ENCODE measurements at regions not wholly inside any gene's neighbourhood (a gene's known extent, or its start where the extent isn't known, plus 50 kb on each side); places are given as distances from the start of the nearest gene placed in this dataset.

DNA sequence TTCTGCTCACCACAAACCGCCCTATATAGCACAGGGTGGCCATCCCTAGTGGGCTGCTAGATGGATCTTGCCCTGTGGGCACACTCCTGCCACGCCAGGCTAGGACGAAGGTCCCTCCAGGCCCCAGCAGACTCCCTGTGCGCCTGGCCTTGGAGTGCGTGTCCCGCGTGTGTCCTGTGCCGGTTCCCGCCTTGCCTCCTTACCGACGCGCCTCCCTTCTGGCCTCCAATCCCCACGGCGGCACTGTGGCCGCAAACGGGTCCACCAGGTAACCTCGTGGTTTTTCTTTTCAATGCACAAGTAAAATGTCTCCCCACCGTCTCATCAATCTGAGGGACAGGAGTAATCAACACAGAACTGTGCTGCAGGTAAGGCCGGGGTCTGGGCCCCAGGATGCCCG, 133.8 kb upstream of the PHACTR3 start:
- Histone ChIP-seq H3K36me3 (no peaks in the 10 kb centered on the region), H3K4me3 (no peak overlapping the region), H3K9me3 (no peaks in the 10 kb centered on the region), H3K27me3 (no peaks in the 10 kb centered on the region), H3K27ac (no peak overlapping the region), H3K4me1 (no peaks in the 10 kb centered on the region)
- DNase-seq: no peak
- TF ChIP-seq POLR2A (IDR thresholded peaks at IDR 0.05) (no peak), CTCF (IDR thresholded peaks at IDR 0.05) (no peak)

DNA sequence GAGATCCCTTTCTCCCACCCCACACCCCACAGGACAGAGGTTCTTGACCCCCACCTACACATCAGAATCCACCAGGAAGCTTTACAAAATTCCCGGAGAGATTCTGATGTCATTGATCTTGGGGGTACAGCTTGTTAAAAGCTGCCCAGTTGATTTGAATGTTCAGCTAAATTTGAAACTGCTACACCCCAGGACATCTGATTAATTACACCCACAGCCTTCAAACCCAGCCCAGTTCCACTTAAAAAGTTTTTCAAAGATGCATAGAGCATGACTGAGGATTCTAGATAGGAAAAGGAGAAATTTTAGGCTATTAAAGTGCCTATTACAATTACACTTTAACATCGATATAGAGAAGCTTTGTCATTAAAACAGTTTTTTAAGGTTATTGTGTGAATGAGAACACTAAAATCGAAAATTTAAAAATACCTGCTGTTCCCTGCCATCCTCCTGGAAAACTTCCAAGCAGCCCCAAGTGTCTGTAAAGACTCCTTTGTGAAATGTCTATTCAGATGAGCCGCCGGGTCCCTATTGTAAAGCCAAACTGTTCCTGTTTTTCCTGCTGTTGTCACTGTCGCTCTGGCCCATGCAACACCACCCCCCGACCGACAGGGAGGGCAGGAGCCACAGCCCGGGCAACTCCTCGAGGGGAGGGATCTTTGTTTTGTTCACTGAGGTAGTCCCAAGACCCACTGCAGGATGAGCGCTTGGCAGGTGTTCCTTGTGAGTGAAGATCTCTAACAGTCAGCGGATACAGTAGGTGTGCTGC, 132.5 kb upstream of the PHACTR3 start:
- no peak overlapping the region for H3K4me3 ChIP-seq
- no peaks in the 10 kb centered on the region for H3K9me3 ChIP-seq
- DNase-seq: no peak
- no peak overlapping the region for H3K27ac ChIP-seq
- no peaks in the 10 kb centered on the region for H3K27me3 ChIP-seq
- no peaks in the 10 kb centered on the region for H3K4me1 ChIP-seq
- no peaks in the 10 kb centered on the region for H3K36me3 ChIP-seq
- TF ChIP-seq CTCF (IDR thresholded peaks at IDR 0.05) (no peak), POLR2A (IDR thresholded peaks at IDR 0.05) (no peak)

GRCh38 chr20:59473742-59474141, 130.6 kb upstream of the PHACTR3 start:
- H3K27me3 ChIP-seq: no peaks in the 10 kb centered on the region
- no peaks in the 10 kb centered on the region for H3K36me3 ChIP-seq
- DNase-seq: no peak
- H3K4me1 ChIP-seq: no peaks in the 10 kb centered on the region
- no peak overlapping the region for H3K4me3 ChIP-seq
- TF ChIP-seq CTCF (IDR thresholded peaks at IDR 0.05) (no peak), POLR2A (IDR thresholded peaks at IDR 0.05) (no peak)
- H3K27ac ChIP-seq: no peak overlapping the region
- no peaks in the 10 kb centered on the region for H3K9me3 ChIP-seq

DNA sequence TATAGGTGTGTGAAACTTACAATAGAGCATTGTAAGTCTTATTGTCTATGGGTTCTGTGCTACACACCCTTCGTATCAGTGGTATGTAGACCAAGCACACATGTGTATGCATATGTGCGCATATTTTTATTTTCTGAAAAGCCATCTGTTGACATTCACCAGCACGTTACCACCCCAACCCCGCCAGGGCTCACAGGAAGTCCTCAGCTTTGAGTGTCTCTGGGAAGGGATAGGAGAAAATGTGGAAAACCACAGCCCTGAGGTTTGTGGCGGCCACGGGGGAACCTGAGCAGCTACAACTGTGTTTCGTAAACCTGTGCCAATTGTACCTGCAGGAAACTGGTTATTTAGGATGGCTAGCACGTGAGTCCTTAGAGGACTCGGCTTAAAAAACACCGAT, 123.3 kb upstream of the PHACTR3 start:
- Histone ChIP-seq H3K36me3 (no peaks in the 10 kb centered on the region), H3K4me3 (no peak overlapping the region), H3K27ac (no peak overlapping the region), H3K4me1 (no peaks in the 10 kb centered on the region), H3K27me3 (no peaks in the 10 kb centered on the region), H3K9me3 (no peaks in the 10 kb centered on the region)
- DNase-seq: no peak
- TF ChIP-seq POLR2A (IDR thresholded peaks at IDR 0.05): no peak
- no peak for TF ChIP-seq CTCF (IDR thresholded peaks at IDR 0.05)

DNA sequence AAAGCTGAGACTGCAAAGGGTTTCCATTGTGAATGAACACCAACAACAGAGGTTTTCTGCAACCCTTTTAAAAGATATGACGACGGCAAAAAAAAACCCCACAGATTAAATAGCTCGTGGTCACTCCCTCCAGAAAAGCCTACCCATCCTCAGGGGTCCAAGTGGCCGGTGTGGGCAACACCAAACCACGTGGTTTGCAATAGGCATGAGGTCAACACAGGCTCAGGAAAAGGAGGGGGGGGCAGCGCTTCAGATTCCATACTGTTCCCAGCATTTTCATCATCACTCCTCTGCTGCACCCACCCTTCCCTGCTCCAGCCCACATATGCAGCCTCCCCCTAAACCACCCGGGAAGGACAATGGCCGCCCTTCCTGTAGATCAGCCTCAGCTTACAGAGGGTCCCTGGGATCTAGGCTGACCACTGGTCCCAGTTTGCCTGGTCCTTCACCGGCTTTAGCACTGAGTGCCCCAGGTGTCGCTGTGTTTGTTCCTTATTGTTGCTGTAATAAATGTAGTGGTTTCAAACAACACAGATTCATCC, 122.8 kb upstream of the PHACTR3 start:
- Histone ChIP-seq H3K4me3 (no peak overlapping the region), H3K9me3 (no peaks in the 10 kb centered on the region), H3K4me1 (no peaks in the 10 kb centered on the region), H3K27ac (no peak overlapping the region), H3K27me3 (no peaks in the 10 kb centered on the region), H3K36me3 (no peaks in the 10 kb centered on the region)
- no peak for TF ChIP-seq CTCF (IDR thresholded peaks at IDR 0.05)
- no peak for TF ChIP-seq POLR2A (IDR thresholded peaks at IDR 0.05)
- peak in 1 of 3 donors; percentile 10 for DNase-seq

All from Peyer's patch (tissue), 4 donors.